K562 (cell line): ENCODE measurements at regions not wholly inside any gene's neighbourhood (a gene's known extent, or its start where the extent isn't known, plus 50 kb on each side); places are given as distances from the start of the nearest gene placed in this dataset.

Experiments used
- ATAC-seq: fragments of 200-7000 bp; cut with Tn5 transposase; 3 replicates; pipeline ENCODE4 v1.9.1; 2020; ENCODE audit warnings: moderate library complexity
- BruUV-seq: library from RNA; stranded (reverse); fragments of 400-500 nt; replicated peaks from 2 replicates; lab custom pipeline; 2021; lab: Mats Ljungman, UMichigan
- CTCF ChIA-PET: fragments of 300-600 bp; formaldehyde crosslinking; extraction: SDS; loops from one replicate; lab custom pipeline; 2021; ENCODE audit warnings: low intra/inter-chr PET ratio; lab: Yijun Ruan, JAX
- POLR2A ChIA-PET: fragments of 300-600, 350-650 bp; sonication (Branson Sonifier 250); formaldehyde crosslinking; extraction: SDS; loops from one replicate; lab custom pipeline; 2021; ENCODE audit warnings: antibody characterized with exemption, inconsistent platforms; lab: Yijun Ruan, JAX
- DNase-seq, 4 experiments: peaks; one replicate each; pipeline versions ENCODE4 v3.0.0 to v3.0.0-alpha.2; 2011 to 2018; ENCODE audit warnings: low spot score in 3 of 4, mixed read lengths in 3 of 4; ENCODE audit errors: extremely low read depth in 1 of 4
- FAIRE-seq: peaks from 2 replicates; lab custom pipeline; 2011; peaks lifted over from hg19 to GRCh38; lab: Jason Lieb, UNC
- H2AFZ ChIP-seq: 2 replicates; pipeline ENCODE4 v1.6.0; 2011; ENCODE audit warnings: low read depth, low read length, control low read depth, inconsistent platforms
- H3K27ac ChIP-seq: fragments of 200-600 bp; 3 replicates; pipeline ENCODE4 v1.8.0; 2011; ENCODE audit warnings: low read depth, mild to moderate bottlenecking, control low read depth, inconsistent platforms, low read length, moderate library complexity, mixed read lengths; ENCODE audit errors: extremely low read depth
- H3K27me3 ChIP-seq, 2 experiments: fragments of 300-600 bp in 1 of 2; 2 replicates in 1 of 2; 3 replicates in 1 of 2; pipeline versions ENCODE4 v1.6.0 to v1.8.0; 2011; ENCODE audit warnings: inconsistent platforms in 2 of 2, low read length in 2 of 2, mild to moderate bottlenecking in 1 of 2, mixed read lengths in 1 of 2, moderate library complexity in 1 of 2; ENCODE audit not compliant: control insufficient read depth in 2 of 2, insufficient read depth in 2 of 2
- H3K36me3 ChIP-seq: fragments of 300-600 bp; 3 replicates; pipeline ENCODE4 v1.8.0; 2011; ENCODE audit warnings: mild to moderate bottlenecking, low read length, inconsistent platforms; ENCODE audit not compliant: control insufficient read depth, insufficient read depth
- H3K4me1 ChIP-seq, 2 experiments: fragments of 200-600 bp in 1 of 2; replicated peaks in 1 of 2; 2 replicates in 1 of 2; 3 replicates in 1 of 2; pipeline versions ENCODE4 v1.5.1 to v1.8.0; 2011; ENCODE audit warnings: inconsistent platforms in 2 of 2, low read length in 2 of 2, mild to moderate bottlenecking in 1 of 2, mixed read lengths in 1 of 2, moderate library complexity in 1 of 2; ENCODE audit not compliant: control insufficient read depth in 2 of 2, insufficient read depth in 2 of 2
- H3K4me2 ChIP-seq: 2 replicates; pipeline ENCODE4 v1.6.1; 2011; ENCODE audit warnings: low read length, control low read depth, inconsistent platforms, mixed read lengths; ENCODE audit not compliant: insufficient read depth
- H3K4me3 ChIP-seq: fragments of 200-600 bp; sonication (generic), shearing (Covaris generic); 2 replicates; pipeline ENCODE4 v1.5.1; 2016; ENCODE audit warnings: control low read depth, inconsistent platforms
- H3K79me2 ChIP-seq: fragments of 200-600 bp; 3 replicates; pipeline ENCODE4 v1.8.0; 2011; ENCODE audit warnings: low read length, inconsistent platforms; ENCODE audit not compliant: control insufficient read depth, insufficient read depth
- H3K9ac ChIP-seq, 2 experiments: 2 replicates each; pipeline versions ENCODE4 v1.6.0 to v1.6.1; 2011; ENCODE audit warnings: low read depth in 2 of 2, low read length in 2 of 2, control low read depth in 1 of 2, inconsistent platforms in 1 of 2, mild to moderate bottlenecking in 1 of 2, mixed read lengths in 1 of 2; ENCODE audit not compliant: insufficient read depth in 1 of 2
- H3K9me1 ChIP-seq: one replicate; pipeline ENCODE4 v1.6.0; 2011; ENCODE audit warnings: inconsistent platforms, mild to moderate bottlenecking, low read length, moderate library complexity; ENCODE audit not compliant: control insufficient read depth, insufficient read depth
- H3K9me3 ChIP-seq: replicated peaks from 2 replicates; pipeline ENCODE4 v1.5.1; 2011; ENCODE audit warnings: low read depth, low read length, inconsistent platforms; ENCODE audit not compliant: control insufficient read depth, insufficient read depth
- H4K20me1 ChIP-seq: replicated peaks from 2 replicates; pipeline ENCODE4 v1.6.1; 2011; ENCODE audit warnings: low read length, inconsistent platforms, mixed read lengths; ENCODE audit not compliant: control insufficient read depth, insufficient read depth
- ARID2 ChIP-seq: fragments of 450-650 bp; IDR thresholded peaks from 2 replicates; pipeline ENCODE4 v1.6.1; 2017; ENCODE audit warnings: antibody characterized with exemption, mild to moderate bottlenecking
- BCL6 ChIP-seq: fragments of 250-450 bp; sonication (Bioruptor Pico); IDR thresholded peaks from 2 replicates; pipeline ENCODE4 v1.4.0; 2020
- C11orf30 ChIP-seq: fragments of 450-650 bp; IDR thresholded peaks from 2 replicates; pipeline ENCODE4 v1.6.1; 2016; ENCODE audit warnings: low read depth, mild to moderate bottlenecking
- CEBPG ChIP-seq, 3 experiments: fragments of 200-800 bp in 1 of 3; sonication (Bioruptor generic) in 1 of 3; sonication (generic) in 1 of 3; formaldehyde crosslinking in 1 of 3; IDR thresholded peaks in 2 of 3; conservative IDR thresholded peaks in 1 of 3; 2 replicates each; pipeline versions ENCODE4 v1.6.1 to v1.8.0; 2016 to 2022; ENCODE audit warnings: missing compliant biosample characterization in 2 of 3, missing genetic modification characterization in 2 of 3, mild to moderate bottlenecking in 1 of 3, missing genetic modification reagents in 1 of 3
- CHCHD3 ChIP-seq: fragments of 250-450 bp; sonication (Bioruptor Pico); IDR thresholded peaks from 2 replicates; pipeline ENCODE4 v2.1.2; 2022; ENCODE audit warnings: mild to moderate bottlenecking
- CREB1 ChIP-seq, 2 experiments: sonication (generic) in 1 of 2; formaldehyde crosslinking in 1 of 2; IDR thresholded peaks; 2 replicates each; pipeline versions ENCODE4 v1.6.1 to v1.8.0; 2012 to 2022; ENCODE audit warnings: inconsistent platforms in 1 of 2, mild to moderate bottlenecking in 1 of 2, missing genetic modification reagents in 1 of 2, moderate library complexity in 1 of 2
- GABPB2 ChIP-seq: fragments of 250-450 bp; sonication (Bioruptor Pico); conservative IDR thresholded peaks from 2 replicates; pipeline ENCODE4 v1.5.1; 2021; ENCODE audit warnings: mild to moderate bottlenecking
- HDAC3 ChIP-seq: fragments of 450-650 bp; IDR thresholded peaks from 2 replicates; pipeline ENCODE4 v1.6.1; 2018; ENCODE audit warnings: borderline replicate concordance, mild to moderate bottlenecking, moderate library complexity; ENCODE audit not compliant: partially characterized antibody
- KDM2B ChIP-seq: fragments of 250-450 bp; sonication (Bioruptor Pico); IDR thresholded peaks from 2 replicates; pipeline ENCODE4 v1.8.0; 2021; ENCODE audit warnings: mild to moderate bottlenecking, moderate library complexity
- MAFG ChIP-seq: fragments of 450-650 bp; conservative IDR thresholded peaks from 2 replicates; pipeline ENCODE4 v1.6.1; 2016; ENCODE audit warnings: missing genetic modification characterization, missing compliant biosample characterization
- MTA3 ChIP-seq: fragments of 450-650 bp; formaldehyde crosslinking; IDR thresholded peaks from 2 replicates; pipeline ENCODE4 v1.6.1; 2017; ENCODE audit warnings: mild to moderate bottlenecking, borderline replicate concordance
- MXI1 ChIP-seq: IDR thresholded peaks from 2 replicates; pipeline ENCODE4 v1.6.1; 2011; ENCODE audit warnings: low read depth, mild to moderate bottlenecking, improper control_type of control experiment, low read length
- OTX1 ChIP-seq: fragments of 450-650 bp; formaldehyde crosslinking; IDR thresholded peaks from 2 replicates; pipeline ENCODE4 v1.4.0; 2022; ENCODE audit warnings: mild to moderate bottlenecking
- SAFB2 ChIP-seq: fragments of 200-400 bp; formaldehyde crosslinking; IDR thresholded peaks from 2 replicates; pipeline ENCODE4 v1.6.1; 2018; ENCODE audit warnings: borderline replicate concordance, low read length, low read depth, moderate library complexity; ENCODE audit not compliant: severe bottlenecking
- SMAD4 ChIP-seq: fragments of 250-450 bp; sonication (Bioruptor Pico); conservative IDR thresholded peaks from 2 replicates; pipeline ENCODE4 v1.8.0; 2021; ENCODE audit warnings: inconsistent platforms, mild to moderate bottlenecking, moderate library complexity
- SMARCB1 ChIP-seq: IDR thresholded peaks from 2 replicates; pipeline ENCODE4 v1.6.1; 2011; ENCODE audit warnings: improper control_type of control experiment, low read depth; ENCODE audit not compliant: insufficient read length
- SNRNP70 ChIP-seq: fragments of 200-400 bp; formaldehyde crosslinking; optimal IDR thresholded peaks from 2 replicates; pipeline ENCODE3; 2017; ENCODE audit warnings: low read depth, low read length
- TSC22D4 ChIP-seq: fragments of 450-650 bp; IDR thresholded peaks from 2 replicates; pipeline ENCODE4 v1.6.1; 2016; ENCODE audit warnings: missing genetic modification characterization, missing biosample characterization, control low read depth
- WGBS: fragments of 100-300 bp; shearing (Covaris generic); methylation state at CpG from one replicate; pipeline ENCODE4 v1.1.6; 2016; ENCODE audit warnings: low coverage, mixed read lengths; ENCODE audit not compliant: insufficient coverage; ENCODE audit errors: missing lambda C conversion rate; 5-methylcytosine and 5-hydroxymethylcytosine counted together
- in situ Hi-C: fragments of 300-500 bp; cut with MboI; formaldehyde crosslinking; loops from 4 replicates; pipeline ENCODE4 v1.15.0; 2018; ENCODE audit warnings: inconsistent platforms, mixed read lengths
- intact Hi-C: fragments of 100-400 bp; cut with micrococcal nuclease; formaldehyde crosslinking; loops from 2 replicates; pipeline ENCODE4 v1.14.2; 2022
- TF ChIP-seq, protein P1 (sequence below), 2 experiments: fragments of 200-800 bp in 1 of 2; sonication (Bioruptor generic) in 1 of 2; sonication (generic) in 1 of 2; formaldehyde crosslinking in 1 of 2; IDR thresholded peaks in 1 of 2; conservative IDR thresholded peaks in 1 of 2; 2 replicates each; pipeline versions ENCODE4 v1.5.0 to v1.6.1; 2016 to 2020; ENCODE audit warnings: missing compliant biosample characterization in 1 of 2, missing genetic modification characterization in 1 of 2, missing genetic modification reagents in 1 of 2

DNA sequence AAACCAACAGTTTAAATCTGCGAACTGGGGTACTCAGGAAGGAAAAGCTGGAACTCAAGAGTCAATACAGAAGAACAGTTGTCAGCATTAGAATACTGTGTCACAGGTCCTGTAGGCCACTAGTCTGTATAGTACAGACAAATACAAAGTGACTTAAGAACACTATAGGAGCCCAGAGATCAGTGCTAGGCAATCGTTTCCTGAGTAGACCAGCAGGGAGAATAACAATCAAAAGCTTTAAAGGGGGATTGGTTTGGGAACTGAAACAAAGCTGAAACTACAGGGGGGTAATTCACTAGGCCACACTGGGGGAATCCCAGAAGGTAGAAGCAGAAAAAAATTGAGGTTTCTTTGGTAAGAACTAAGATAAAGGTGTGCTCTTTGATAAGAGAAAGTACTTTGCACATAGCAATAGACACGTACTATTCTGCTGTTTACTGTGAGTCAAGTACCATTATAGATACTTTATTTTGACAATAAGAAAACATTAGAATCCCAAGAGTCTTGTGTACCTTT is 339.7 kb downstream of the PCDH19 start:
- CTCF ChIA-PET = no interaction called here
- Histone ChIP-seq H3K4me2 (no peak overlapping the region), H3K27me3 (no peaks in the 10 kb centered on the region), H4K20me1 (no peaks in the 10 kb centered on the region), H3K27ac (no peak overlapping the region), H3K79me2 (no peaks in the 10 kb centered on the region), H3K4me1 (no peaks in the 10 kb centered on the region), H3K9me1 (no peaks in the 10 kb centered on the region), H3K9ac (no peak overlapping the region), H3K4me3 (no peak overlapping the region), H3K9me3 (no peaks in the 10 kb centered on the region), H3K36me3 (no peaks in the 10 kb centered on the region), H2AFZ (no peak overlapping the region)
- DNase-seq = no peak
- in situ Hi-C loops = no loop called here
- ATAC-seq = no peak
- 8% methylated on average over 3 of the region's 3 CpGs for WGBS
- TF ChIP-seq SMARCB1 (no peak), OTX1 (CRISPR knock-in tag) (no peak), TSC22D4 (no peak), SMAD4 (CRISPR knock-in tag) (no peak), MXI1 (no peak), CHCHD3 (CRISPR knock-in tag) (no peak), MTA3 (no peak), CREB1 (IDR thresholded peaks at IDR 0.05) (no peak), CREB1 (CRISPR knock-in tag; IDR thresholded peaks at IDR 0.05) (no peak), HDAC3 (no peak), ARID2 (no peak), C11orf30 (no peak), GABPB2 (CRISPR knock-in tag) (no peak), SNRNP70 (no peak), CEBPG (CRISPR knock-in tag; IDR thresholded peaks at IDR 0.05) (no peak), CEBPG (tag; conservative IDR thresholded peaks at IDR 0.05 in 1 of 2, IDR thresholded peaks at IDR 0.05 in 1 of 2) (no peak), MAFG (tag) (no peak), SAFB2 (no peak), KDM2B (CRISPR knock-in tag) (no peak), BCL6 (CRISPR knock-in tag) (no peak)
- TF ChIP-seq, protein P1, sequence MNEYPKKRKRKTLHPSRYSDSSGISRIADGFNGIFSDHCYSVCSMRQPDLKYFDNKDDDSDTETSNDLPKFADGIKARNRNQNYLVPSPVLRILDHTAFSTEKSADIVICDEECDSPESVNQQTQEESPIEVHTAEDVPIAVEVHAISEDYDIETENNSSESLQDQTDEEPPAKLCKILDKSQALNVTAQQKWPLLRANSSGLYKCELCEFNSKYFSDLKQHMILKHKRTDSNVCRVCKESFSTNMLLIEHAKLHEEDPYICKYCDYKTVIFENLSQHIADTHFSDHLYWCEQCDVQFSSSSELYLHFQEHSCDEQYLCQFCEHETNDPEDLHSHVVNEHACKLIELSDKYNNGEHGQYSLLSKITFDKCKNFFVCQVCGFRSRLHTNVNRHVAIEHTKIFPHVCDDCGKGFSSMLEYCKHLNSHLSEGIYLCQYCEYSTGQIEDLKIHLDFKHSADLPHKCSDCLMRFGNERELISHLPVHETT (CRISPR knock-in tag; conservative IDR thresholded peaks at IDR 0.05 in 1 of 2, IDR thresholded peaks at IDR 0.05 in 1 of 2) = no peak
- POLR2A ChIA-PET = no interaction called here
- intact Hi-C loops = no loop called here
- FAIRE-seq = no peak
- no TSS peak for BruUV-seq
